NCI-H146 treated with DMSO at 0.1 percent for 48 hours (cell line): ENCODE measurements at regions not wholly inside any gene's neighbourhood (a gene's known extent, or its start where the extent isn't known, plus 50 kb on each side); places are given as distances from the start of the nearest gene placed in this dataset.
"Not testable (repeated sequence)": the region's sequence is repeated elsewhere in the genome, so short reads cannot be mapped to it uniquely, and the experiment has no call there.

Source experiments
- DNase-seq: peaks from one replicate; lab custom pipeline; 2025; ENCODE audit not compliant: unreplicated experiment; lab: John Stamatoyannopoulos, UW

DNA sequence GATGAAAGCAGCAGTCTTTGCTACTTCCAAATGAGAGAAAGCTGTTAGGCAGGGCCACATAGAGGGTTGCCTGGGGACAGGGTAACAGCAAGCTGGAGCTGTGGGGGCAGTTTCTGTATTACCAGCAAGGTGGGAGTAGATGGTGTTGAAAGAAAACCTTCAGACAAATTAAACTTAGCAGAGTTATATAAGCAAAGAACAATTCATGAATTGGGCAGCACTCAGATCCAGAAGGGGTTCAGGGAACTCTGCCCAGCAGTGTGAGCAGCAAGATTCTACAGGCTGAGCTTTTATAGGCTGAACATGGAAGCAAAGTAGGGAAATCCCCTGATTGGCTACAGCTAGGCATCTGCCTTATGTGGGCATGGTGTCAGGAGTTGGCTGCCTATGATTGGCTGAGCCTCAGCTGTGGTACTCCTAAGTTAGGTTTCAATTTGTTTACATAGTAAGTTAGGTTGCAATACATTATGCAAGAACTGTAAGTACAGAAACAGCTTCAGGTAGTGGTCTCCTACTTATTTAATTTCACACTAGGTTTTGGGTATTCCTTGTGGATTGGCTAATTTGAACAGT, 64.1 kb upstream of the TMPRSS2 start:
- no peak for DNase-seq

DNA sequence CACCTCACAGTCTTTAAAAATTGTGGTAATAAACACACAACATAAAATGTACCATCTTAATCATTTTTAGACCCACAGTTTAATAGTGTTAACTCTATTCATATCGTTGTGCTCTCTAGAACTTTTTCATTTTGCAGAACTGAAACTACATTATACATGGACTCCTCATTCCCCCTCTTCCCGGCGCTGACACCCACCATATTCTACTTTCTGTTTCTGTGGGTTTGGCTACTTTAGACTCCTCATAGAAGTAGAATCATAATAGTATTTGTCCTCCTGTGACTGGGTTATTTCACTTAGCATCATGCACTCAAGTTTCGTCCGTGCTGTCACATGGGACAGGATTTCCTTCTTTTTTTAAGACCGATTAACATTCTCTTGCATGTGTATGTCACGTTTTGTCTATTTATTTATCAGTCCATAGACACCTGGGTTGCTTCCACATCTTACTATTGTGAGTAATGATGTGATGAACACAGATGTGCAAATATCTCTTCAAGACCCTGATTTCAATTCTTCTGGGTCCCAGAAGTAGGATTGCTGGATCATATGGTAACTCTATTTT, 62.9 kb upstream of the TMPRSS2 start:
- no peak for DNase-seq

- no peak for DNase-seq
These were observed 60.8 kb upstream of the TMPRSS2 start for GRCh38 chr21:41568606-41569385.

GRCh38 chr21:41567901-41568510, 60.0 kb upstream of the TMPRSS2 start:
- no peak for DNase-seq

DNA sequence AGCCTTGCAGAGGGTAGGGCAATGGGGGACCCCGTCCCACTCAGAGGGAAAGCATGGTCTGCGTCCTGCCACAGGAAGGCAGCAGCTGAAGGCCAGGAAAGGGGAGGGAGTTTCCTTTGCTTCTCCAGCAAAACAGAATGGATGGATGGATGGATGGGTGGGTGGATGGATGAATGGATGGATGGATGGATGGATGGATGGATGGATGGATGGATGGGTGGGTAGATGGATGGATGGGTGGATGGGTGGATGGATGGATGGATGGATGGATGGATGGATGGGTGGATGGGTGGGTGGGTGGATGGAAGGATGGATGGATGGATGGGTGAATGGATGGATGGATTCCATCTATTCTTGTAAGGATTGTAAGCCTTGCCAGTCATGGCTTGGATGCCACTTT, 59.3 kb upstream of the TMPRSS2 start:
- not testable (repeated sequence) for DNase-seq

DNA sequence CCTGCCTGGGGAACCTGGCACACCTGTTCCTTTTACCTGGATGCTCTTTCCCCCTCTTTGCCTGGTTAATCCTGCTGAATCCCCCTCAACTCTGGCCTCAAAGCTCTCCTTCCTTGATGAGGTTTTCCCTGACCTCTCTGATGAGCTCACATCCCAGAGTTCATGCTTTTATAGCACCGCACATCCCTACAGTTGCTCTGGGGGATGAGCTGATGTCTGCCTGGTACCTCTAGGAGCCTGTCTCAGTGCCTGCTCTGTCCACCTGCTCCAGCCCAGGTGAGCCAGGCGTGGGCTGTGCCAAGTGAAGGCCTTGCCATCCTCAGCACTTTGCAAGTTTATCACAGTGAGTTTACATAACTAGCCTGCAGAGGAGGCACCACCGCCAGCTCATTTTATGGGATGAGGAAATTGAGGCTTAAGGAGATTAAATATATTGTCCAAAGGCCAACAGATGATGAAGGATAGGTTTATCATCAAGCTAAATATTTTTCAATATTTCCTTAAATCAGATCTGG, 58.6 kb upstream of the TMPRSS2 start:
- no peak for DNase-seq

GRCh38 chr21:41565550-41565949, 57.6 kb upstream of the TMPRSS2 start:
- no peak for DNase-seq

DNA sequence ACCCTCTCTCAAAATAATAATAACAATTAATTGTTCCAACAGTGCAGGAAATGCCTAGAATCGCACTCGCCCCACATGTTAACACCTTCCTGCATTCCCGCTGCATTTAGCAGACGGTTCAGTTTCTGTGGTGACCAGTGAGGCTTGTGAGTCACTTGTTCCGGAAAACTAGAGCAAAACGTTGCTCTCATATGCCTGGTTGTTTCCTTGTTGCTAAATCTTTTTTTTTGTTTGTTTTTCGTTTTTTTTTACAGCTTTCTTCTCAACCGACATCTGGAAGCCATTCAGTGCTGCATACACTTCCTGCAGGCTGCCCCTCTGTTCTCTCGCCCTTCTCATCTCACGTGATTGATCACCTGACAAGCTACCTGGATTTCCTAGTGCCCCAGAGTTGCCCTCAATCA, 56.9 kb upstream of the TMPRSS2 start:
- DNase-seq = no peak

DNA sequence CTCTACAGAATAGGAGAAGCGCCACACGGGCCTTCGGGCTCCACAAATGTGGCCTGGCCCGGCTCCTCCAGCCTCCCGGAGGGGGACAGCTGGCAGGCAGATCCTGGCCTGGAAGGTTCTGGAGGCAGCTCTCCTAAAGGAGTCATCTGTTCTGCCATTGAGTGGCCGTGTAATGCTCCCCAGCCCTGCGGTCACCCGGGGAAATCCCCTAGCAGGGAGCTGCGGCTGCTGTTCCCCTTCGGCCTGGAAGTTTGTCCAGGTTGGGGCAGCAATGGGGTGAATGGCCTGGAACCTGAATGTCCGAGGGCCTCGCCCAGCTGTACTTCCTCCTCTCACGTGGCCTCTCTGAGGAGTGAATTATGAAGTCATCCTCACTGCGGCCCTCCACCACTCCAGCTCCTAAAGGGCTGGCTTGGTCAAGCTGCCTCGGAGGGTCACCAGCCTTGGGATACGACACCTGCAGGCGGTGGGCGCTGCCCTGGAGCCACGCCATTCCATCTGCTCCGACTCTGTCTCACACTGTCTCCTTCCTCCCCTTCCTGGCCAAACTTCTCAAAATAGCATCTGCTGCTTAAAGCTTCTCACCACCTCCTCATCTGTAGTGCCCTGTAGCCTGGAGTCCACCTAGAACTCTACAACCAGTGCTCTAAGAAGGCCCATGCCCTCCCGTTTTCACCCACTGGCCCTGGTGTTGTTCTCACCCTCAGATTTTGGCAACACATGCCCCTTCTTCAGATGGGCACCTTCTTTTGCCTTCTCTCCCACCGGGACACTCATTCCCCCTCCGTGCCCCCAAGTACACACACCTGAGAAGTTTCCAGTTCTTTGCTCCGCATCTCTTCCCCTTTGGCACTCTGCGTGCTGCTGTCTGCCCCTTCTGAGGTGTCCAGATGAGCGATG, 54.4 kb upstream of the TMPRSS2 start:
- DNase-seq = no peak

GRCh38 chr21:41561701-41562100, 53.7 kb upstream of the TMPRSS2 start:
- no peak for DNase-seq

DNA sequence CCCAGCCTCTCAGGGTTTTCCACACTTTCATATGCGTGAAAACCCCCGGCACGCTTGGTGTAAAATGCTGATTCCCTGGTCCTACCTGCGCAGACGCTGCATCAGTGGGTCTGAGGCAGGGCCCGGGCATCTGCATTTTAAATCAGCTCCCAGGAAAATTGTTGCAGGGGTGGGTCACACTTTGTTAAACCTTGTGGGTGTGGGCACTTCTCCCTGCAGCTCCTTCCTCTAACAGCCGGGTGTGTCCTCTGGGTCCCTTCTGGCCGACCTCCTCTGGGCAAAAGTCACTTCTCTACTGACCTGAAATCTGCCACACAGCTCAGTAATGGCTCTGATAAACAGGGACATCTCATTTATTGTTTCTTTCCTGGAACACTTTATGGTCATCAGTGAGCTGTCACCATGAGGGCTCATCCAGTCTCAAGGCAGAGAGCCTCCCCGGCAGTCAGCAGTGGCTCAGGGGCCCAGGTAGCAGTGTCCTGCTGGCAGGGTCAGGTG, 52.8 kb upstream of the TMPRSS2 start:
- DNase-seq = no peak

DNA sequence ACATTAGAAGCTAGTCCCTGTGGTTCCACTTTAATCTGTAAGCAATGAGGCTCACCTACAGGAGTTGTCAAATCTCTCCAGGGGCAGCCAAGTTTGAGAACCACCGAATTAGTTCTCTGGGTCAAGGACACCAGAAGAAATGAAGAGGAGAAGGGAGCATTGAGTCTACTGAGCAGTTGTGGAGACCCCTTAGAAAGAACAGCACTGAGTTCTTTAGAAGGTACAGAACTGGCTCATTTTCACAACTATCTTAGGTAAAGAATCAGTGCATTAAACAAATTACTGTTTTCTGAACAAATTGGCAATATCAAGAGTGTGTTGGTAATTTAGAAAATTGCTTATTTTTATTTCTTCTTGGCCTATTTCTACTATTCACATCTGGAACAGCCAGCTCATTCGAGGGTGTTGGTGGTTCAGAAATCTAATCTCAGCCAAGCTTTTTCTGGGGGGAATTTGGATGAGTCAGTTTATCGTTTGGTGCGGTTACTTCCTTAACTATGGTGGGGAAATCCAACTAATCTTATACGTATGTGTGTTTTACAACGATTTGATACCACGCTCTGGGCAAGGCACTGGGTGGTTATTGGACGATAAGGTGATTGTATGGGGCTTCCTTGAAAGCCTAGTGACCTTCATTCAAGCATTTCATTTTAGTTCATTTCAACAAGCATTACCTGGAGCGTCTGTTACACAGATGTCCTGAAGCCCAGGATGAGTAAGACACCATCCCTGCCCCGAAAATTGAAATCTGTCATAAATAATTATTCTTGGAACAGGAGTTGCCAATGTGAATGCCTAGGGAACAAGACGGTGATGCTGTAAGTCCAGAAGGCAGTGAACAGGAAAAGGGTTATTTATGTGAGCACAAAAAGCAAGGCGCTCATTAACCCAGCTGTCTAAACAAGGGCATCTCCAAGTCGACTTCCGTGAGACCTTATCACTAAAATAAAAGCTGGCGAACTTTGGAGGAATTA, 52.0 kb upstream of the TMPRSS2 start:
- DNase-seq = peak; percentile 11

DNA sequence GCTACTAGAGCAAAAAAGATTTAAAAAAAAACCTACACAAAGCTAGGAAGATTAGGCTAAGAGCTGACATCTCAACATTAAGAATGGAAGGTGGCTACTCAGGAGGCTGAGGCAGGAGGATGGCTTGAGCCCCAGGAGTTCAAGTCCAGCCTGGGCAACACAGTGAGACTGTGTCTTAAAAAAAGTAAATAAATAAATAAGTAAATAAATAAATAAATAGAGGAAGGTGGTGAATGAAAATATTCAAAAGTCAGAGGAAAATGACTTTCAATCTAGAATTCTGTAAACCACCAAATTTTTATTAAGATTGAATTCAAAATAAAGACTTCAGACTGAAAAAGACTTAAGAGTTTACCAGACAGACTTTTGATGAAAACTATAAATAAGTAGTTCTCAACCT, 50.9 kb upstream of the TMPRSS2 start:
- no peak for DNase-seq

DNA sequence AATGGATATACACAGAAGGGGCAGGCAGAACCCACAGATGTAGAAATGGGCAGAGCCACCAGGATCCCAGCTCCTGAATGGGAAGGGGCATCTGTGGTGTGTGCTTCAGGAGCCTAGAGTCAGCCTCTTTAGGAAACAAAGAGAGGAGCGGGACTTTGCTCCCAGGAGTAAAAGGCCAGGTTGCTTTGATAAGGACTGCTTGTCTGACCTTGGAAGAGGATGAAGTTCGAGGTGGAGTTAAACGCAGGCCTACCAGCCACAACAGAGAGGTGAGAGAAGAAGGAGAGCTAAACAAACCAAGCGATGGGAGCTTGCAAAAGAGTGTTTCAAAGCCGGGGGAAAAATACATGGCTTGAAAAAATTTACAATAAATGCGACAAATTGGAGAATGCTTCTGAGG, 49.9 kb upstream of the TMPRSS2 start:
- no peak for DNase-seq
